ENCODE measurements at regions not wholly inside any gene's neighbourhood (a gene's known extent, or its start where the extent isn't known, plus 50 kb on each side); places are given as distances from the start of the nearest gene placed in this dataset.

DNA sequence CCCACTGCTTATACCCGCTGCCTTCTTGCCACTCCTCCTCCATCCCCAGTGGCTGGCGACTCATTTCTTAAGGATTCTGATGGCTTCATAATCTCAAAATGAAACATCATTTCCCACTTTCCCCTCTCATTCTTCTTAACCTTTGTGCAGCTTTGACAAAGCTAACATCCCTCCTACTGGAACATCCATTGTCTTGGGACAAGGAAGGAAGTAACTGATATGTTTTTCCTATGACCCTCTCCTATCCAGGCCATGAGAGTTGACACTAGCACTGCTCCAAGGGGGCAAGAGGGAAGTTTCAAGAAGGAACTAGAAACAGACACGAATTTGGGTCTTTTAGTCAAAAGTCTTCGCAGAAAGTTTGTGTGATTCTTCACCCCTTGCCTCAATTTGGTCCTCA is 71.7 kb upstream of the SNX2 start:
- Histone ChIP-seq H3K27ac (ENCODE audit: insufficient read depth, low read depth, low read length) (no peak overlapping the region), H3K36me3 (ENCODE audit: control insufficient read depth in 2 of 2, extremely low read depth in 1 of 2, insufficient read depth in 2 of 2, low read length in 2 of 2) (no peaks in the 10 kb centered on the region), H2AFZ (ENCODE audit: low read depth, low read length) (no peak overlapping the region), H4K20me1 (replicated peaks; ENCODE audit: control insufficient read depth, extremely low read depth, insufficient read depth, low read length) (no peaks in the 10 kb centered on the region), H3K4me3 (replicated peaks in 1 of 3; ENCODE audit: insufficient read depth in 1 of 3, low read depth in 1 of 3, low read length in 3 of 3) (no peak overlapping the region), H3K9ac (replicated peaks; ENCODE audit: extremely low read depth, insufficient read depth, low read length) (no peak overlapping the region), H3K27me3 (ENCODE audit: control insufficient read depth in 2 of 2, insufficient read depth in 2 of 2, low read length in 2 of 2) (no peaks in the 10 kb centered on the region), H3K9me1 (replicated peaks; ENCODE audit: control insufficient read depth, extremely low read depth, insufficient read depth, low read length) (no peaks in the 10 kb centered on the region), H3K4me2 (ENCODE audit: insufficient read depth, low read length) (no peak overlapping the region), H3K79me2 (ENCODE audit: control insufficient read depth, insufficient read depth, low read length) (no peaks in the 10 kb centered on the region), H3K4me1 (ENCODE audit: control insufficient read depth, extremely low read depth, insufficient read depth, low read length) (no peaks in the 10 kb centered on the region), H3K9me3 (replicated peaks; ENCODE audit: control insufficient read depth, insufficient read depth, low read length) (no peaks in the 10 kb centered on the region)
- FAIRE-seq (no peak), DNase-seq (ENCODE audit: low read depth, low spot score) (no peak)
- POLR2A ChIA-PET: no interaction called here
- dilution Hi-C loops (cut with MboI; ENCODE audit: extremely low pct_ligation_motif_present, low sequenced_read_pairs) (no loop called here), intact Hi-C loops (cut with micrococcal nuclease) (loop anchor here (5.0 to 10.0 kb wide), 3 partner anchors 299 to 642 kb away; no protein-coding TSS in a partner anchor)
- no TSS peak for BruUV-seq (replicated peaks)
- CTCF ChIA-PET: interaction anchor here (1.0 to 4.0 kb wide), 13 partner anchors 9 to 908 kb away, joined by 3 to 34 read pairs (median 7); partner anchors contain the start of genes SNX2 and SNX24
- TF ChIP-seq POLR2A (IDR thresholded peaks at IDR 0.05; ENCODE audit: low read depth, low read length) (no peak), JUN (IDR thresholded peaks at IDR 0.05; ENCODE audit: borderline replicate concordance, insufficient read depth, insufficient read length, low read depth) (no peak), MYC (IDR thresholded peaks at IDR 0.05; ENCODE audit: low read depth, low read length) (no peak), GATA2 (IDR thresholded peaks at IDR 0.05; ENCODE audit: insufficient read depth, insufficient read length, low read depth, low read length) (no peak), POLR2AphosphoS5 (IDR thresholded peaks at IDR 0.05; ENCODE audit: insufficient read depth, low read depth, low read length) (no peak), EZH2 (IDR thresholded peaks at IDR 0.05; ENCODE audit: borderline replicate concordance, low read depth, low read length, severe bottlenecking) (no peak), FOS (IDR thresholded peaks at IDR 0.05; ENCODE audit: borderline replicate concordance, insufficient read depth, low read length) (no peak)
- TF ChIP-seq, protein P1, sequence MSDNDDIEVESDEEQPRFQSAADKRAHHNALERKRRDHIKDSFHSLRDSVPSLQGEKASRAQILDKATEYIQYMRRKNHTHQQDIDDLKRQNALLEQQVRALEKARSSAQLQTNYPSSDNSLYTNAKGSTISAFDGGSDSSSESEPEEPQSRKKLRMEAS (IDR thresholded peaks at IDR 0.05; ENCODE audit: insufficient read depth, insufficient read length): no peak
- TF ChIP-seq, protein P2, sequence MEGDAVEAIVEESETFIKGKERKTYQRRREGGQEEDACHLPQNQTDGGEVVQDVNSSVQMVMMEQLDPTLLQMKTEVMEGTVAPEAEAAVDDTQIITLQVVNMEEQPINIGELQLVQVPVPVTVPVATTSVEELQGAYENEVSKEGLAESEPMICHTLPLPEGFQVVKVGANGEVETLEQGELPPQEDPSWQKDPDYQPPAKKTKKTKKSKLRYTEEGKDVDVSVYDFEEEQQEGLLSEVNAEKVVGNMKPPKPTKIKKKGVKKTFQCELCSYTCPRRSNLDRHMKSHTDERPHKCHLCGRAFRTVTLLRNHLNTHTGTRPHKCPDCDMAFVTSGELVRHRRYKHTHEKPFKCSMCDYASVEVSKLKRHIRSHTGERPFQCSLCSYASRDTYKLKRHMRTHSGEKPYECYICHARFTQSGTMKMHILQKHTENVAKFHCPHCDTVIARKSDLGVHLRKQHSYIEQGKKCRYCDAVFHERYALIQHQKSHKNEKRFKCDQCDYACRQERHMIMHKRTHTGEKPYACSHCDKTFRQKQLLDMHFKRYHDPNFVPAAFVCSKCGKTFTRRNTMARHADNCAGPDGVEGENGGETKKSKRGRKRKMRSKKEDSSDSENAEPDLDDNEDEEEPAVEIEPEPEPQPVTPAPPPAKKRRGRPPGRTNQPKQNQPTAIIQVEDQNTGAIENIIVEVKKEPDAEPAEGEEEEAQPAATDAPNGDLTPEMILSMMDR (IDR thresholded peaks at IDR 0.05; ENCODE audit: extremely low read depth in 1 of 2, insufficient read depth in 1 of 2, low read depth in 1 of 2, low read length in 2 of 2): no peak
